HG02610 (cell line): ENCODE measurements at regions not wholly inside any gene's neighbourhood (a gene's known extent, or its start where the extent isn't known, plus 50 kb on each side); places are given as distances from the start of the nearest gene placed in this dataset.

Source experiments
- ATAC-seq: cut with Tn5 transposase; IDR thresholded peaks from one replicate; pipeline ENCODE4 v1.9.1; 2021; ENCODE audit warnings: mild to moderate bottlenecking, moderate library complexity; ENCODE audit not compliant: unreplicated experiment

- no peak for ATAC-seq
Observed at GRCh38 chr4:151603377-151603776, 157.4 kb downstream of the GATB start.

DNA sequence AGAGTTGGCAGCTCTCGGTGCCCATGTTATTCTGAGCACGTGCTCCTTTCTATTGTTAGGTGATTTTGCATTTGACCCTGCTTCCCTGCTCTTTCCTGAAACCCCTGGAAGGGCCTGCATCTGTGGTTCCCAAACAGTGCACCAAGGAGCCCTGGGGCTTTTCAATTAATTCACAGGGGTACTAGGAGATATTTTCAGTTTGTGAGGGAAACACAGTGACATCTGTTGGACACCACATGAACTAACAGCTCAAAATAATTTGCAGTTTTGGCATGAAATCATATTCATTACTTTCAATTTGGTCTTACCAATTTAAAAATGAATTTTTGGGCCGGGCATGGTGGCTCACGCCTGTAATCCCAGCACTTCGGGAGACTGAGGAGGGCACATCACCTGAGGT, 156.6 kb downstream of the GATB start:
- ATAC-seq = no peak

DNA sequence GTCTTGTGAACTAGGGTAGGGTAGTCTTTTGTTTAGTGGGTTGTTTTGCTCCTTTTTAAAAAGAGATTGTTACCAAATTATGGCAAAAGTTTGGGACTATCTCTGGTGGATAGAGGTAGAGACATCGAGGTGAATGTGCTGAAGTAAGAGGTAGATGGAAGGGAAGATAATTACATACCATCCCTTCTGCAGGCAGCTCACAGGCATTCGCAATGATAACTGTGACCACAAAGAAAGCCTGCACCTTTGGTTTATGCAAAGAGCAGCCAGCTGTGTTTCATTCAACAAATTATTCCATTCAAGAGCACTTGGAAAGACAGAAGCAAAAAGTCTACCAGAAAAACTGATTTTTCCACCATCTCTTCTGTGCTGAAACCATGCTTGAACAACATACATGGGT, 155.6 kb downstream of the GATB start:
- no peak for ATAC-seq

GRCh38 chr4:151606061-151606460, 154.7 kb downstream of the GATB start:
- no peak for ATAC-seq

DNA sequence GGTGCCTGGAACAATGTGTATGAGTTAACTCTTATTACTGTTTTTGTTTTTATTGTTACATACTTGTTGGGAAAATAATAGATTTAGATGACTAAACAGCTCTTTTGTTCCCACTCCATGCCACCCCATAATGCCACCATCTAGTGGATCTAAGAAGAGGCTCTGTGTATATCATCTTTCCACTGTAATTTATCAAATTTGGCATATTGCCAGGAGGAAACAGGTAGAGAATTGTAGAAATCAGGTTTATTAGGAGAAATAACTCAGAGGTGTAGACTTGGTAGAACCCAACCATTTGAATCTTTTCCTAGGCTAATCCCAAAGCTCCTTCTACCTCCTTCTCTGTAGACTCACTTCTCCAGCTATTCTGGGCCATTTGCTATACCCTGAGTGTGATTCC, 150.6 kb downstream of the GATB start:
- no peak for ATAC-seq

- ATAC-seq = no peak
Observed at GRCh38 chr4:151611960-151612359, 148.8 kb downstream of the GATB start.

DNA sequence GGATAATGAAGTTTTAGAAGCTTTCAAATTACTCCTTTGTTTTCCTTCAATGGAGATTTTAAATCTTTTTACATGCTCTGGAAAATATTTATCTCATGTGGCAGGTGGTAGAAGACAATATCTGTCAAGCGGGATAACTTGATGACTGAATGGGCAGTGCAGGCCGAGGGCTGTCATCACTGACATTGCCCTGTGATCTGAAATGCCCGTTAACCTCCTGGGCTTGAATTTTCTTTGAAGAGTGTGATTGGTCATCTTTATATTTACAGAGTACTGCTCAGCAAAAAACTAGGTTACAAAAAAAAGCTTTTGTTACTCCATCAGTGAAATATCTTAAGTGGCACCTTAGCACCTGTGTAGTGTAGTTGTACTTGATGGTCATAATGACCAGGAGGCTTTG, 147.5 kb downstream of the GATB start:
- ATAC-seq = no peak

- no peak for ATAC-seq
Observed at GRCh38 chr4:151614561-151614960, 146.2 kb downstream of the GATB start.

GRCh38 chr4:151618858-151619257, 141.9 kb downstream of the GATB start:
- ATAC-seq = no peak

DNA sequence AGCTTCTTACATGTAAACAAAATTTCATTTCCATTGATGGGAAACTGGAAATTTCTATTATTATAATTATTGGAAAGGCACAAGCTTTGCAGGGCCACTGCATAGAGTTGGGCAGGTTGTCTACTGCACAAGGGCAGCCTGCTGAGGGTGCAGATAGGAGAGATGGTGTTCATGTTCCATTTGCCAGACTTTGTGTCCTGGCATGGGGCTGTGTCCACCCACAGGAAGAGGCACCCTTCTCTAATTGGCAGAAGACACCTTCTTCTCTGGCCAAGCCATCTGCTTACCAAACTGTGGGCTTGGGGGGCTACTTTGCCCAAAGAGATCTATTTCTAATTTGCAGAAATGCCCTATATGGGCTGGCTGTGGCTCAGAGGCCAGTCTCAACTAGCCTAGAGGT, 140.7 kb downstream of the GATB start:
- no peak for ATAC-seq
